HG03175 (cell line): ENCODE measurements at regions not wholly inside any gene's neighbourhood (a gene's known extent, or its start where the extent isn't known, plus 50 kb on each side); places are given as distances from the start of the nearest gene placed in this dataset.

Experiments
- ATAC-seq: cut with Tn5 transposase; IDR thresholded peaks from one replicate; pipeline ENCODE4 v1.9.1; 2021; ENCODE audit warnings: mild to moderate bottlenecking, moderate library complexity; ENCODE audit not compliant: unreplicated experiment

- ATAC-seq: no peak
Observed at GRCh38 chr3:80543154-80543553, 775.4 kb upstream of the ROBO1 start.

DNA sequence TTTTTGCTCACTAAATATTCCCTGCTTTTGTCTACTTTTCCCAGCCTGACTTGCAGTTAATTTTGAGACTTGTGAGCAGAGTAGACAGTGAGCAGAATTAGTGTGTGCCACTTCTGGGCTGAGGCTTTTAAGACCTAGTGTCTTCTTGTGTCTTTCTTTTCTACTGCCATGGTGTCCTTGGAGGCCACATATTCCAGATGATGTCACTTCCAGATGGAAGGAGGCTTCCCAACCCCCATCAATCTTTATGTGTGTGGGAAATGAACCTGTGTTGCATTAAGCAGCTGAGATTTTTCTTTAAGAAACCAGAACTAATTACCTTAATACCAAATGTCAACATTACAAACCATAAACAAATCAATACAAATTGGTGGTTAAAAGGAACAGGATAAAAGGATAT lies 774.7 kb upstream of the ROBO1 start:
- no peak for ATAC-seq

- ATAC-seq: no peak
Observed at GRCh38 chr3:80537680-80538079, 769.9 kb upstream of the ROBO1 start.

GRCh38 chr3:80535286-80535685 lies 767.5 kb upstream of the ROBO1 start:
- no peak for ATAC-seq

GRCh38 chr3:80533553-80533952 lies 765.8 kb upstream of the ROBO1 start:
- ATAC-seq: no peak

DNA sequence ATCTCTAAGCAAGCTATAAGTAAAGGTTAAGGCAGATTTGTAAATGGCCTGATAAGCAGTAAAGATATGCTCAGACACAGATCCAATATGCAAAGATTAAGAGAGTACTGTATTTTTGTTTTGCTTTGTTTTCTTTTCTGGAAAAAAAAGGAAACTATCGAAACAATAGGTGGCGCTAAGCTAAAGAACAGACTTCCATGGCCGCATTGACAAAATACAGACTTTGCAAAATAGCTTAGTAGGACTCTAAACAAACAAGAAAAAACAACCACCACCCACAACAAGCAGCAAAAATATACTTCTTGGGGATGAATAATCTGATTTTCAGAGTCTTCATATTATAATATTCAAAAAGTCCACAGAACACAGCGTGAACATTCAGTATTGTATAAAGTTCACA lies 758.4 kb upstream of the ROBO1 start:
- ATAC-seq: no peak

- ATAC-seq: no peak
Observed at GRCh38 chr3:80521081-80521480, 753.3 kb upstream of the ROBO1 start.

- ATAC-seq: no peak
Observed at GRCh38 chr3:80519436-80519835, 751.6 kb upstream of the ROBO1 start.

DNA sequence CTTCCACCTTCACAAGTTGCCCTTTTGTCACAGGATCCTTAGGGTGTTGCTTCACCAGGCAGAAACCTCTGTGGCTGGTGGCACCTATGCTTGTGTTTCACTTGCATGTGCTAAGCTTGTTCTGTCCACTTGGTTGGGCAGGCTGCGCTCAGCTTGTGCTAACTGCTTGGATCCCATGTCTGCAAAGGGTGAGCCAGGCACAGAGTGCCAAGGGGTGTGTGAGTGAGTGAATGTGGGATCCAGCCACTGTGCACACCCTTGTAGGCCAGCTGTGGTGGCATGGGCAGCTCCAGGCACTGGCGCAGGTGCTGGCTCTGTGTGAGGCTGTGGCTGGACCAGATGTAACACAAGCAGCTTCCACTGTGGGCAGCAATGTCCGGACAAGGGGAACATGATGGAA lies 728.7 kb upstream of the ROBO1 start:
- ATAC-seq: no peak

DNA sequence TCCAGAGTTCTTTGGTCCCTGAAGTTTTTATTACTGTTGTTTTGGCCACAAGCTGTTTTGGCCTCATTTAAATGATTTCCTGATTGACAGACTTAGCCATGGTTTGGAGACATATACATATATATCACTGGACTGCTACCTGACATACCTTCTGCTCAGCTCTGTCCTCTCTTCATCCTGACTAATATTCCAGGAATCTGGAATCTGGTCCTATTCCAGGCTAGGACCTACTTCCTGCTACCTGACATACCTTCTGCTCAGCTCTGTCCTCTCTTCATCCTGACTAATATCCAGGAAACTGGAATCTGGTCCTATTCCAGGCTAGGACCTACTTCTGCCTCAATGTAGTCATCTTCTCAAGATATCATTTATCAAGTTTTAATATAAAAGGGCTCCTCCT lies 724.4 kb upstream of the ROBO1 start:
- ATAC-seq: no peak

GRCh38 chr3:80472961-80473360 lies 705.2 kb upstream of the ROBO1 start:
- ATAC-seq: no peak

GRCh38 chr3:80472459-80472858 lies 704.7 kb upstream of the ROBO1 start:
- no peak for ATAC-seq

GRCh38 chr3:80470433-80470832 lies 702.6 kb upstream of the ROBO1 start:
- no peak for ATAC-seq

- no peak for ATAC-seq
Observed at GRCh38 chr3:80465746-80466145, 697.9 kb upstream of the ROBO1 start.

DNA sequence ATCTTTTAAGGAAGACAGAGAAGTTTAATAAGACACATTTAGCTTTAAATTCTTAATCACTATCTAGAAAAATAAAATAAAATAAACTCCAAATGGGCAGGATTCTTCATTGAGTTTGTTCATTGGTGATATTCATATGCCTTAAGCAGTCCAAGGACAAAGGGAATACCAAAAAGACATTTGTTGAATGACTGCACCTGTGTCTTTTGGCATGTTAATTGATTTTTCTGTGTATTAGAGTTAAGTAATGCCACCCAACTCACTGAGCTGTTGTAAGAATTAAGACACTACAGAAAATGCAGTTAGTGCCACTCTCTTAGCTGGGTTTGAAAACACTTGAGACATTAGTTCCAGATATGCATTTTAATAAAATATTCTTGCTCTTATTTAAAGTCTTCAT lies 683.6 kb upstream of the ROBO1 start:
- ATAC-seq: no peak

- no peak for ATAC-seq
Observed at GRCh38 chr3:80445641-80446040, 677.8 kb upstream of the ROBO1 start.

GRCh38 chr3:80445053-80445452 lies 677.3 kb upstream of the ROBO1 start:
- ATAC-seq: no peak

- ATAC-seq: no peak
Observed at GRCh38 chr3:80439490-80439889, 671.7 kb upstream of the ROBO1 start.

DNA sequence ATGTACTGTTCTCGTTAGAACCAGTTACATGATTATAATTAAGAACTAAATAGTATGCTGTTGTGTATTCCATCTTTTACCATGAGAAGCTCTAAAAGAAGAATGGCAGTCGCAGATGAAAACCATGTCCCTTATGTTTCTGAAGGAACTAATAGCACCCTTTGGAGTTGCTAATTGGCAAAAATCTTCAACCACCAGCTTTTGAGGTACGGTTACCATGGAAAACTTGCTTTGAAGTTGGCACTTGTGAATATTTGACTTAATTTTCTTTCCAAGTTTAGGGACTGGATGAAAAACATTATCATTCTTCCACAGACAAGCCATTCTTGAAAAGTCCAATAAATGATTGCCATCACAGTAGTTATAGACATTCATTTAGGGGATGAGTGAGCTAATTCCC lies 666.6 kb upstream of the ROBO1 start:
- no peak for ATAC-seq

- ATAC-seq: no peak
Observed at GRCh38 chr3:80424951-80425350, 657.2 kb upstream of the ROBO1 start.

DNA sequence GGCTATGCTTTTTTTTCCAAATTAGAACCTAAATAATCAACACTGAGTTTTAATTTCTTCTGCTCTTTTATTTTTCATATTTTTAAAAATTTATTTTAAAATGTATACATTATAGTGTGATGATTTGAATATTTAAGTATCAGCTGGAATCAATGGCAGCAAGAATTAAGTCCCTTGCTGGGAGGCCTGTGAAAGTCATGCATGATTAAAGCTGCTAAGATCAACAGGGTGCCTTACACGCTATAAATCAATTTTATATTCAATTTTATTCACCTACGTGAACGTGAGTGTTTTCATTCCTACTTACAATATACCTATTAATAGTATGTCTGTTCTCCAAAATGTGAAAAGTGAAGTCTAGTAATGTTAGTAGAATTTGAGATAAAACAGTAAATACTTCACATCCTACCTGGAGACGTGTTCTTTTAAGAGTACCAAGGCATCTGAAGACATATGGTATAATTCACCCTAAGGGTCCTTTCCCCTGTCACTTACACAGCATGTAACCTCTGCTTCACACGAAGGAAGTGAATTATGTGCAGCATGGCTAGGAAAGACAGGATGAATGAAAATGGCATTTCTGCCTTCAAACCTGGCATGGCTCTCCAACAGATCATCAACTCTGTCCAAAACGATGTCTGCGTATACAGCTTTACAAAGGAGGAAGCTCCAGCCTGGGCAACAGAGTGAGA lies 640.4 kb upstream of the ROBO1 start:
- ATAC-seq: no peak

GRCh38 chr3:80405618-80406017 lies 637.8 kb upstream of the ROBO1 start:
- ATAC-seq: no peak

- no peak for ATAC-seq
Observed at GRCh38 chr3:80395023-80395422, 627.2 kb upstream of the ROBO1 start.
